HL-60/S4 treated with phorbol 12-myristate 13-acetate at 8.2 ng/mL for 4 days and 3 days (cell line): ENCODE measurements at regions not wholly inside any gene's neighbourhood (a gene's known extent, or its start where the extent isn't known, plus 50 kb on each side); places are given as distances from the start of the nearest gene placed in this dataset.

ENCODE experiments used
- in situ Hi-C: fragments of 300-500 bp; cut with MboI; formaldehyde crosslinking; loops from 2 replicates; pipeline ENCODE4 v1.15.0; 2022; ENCODE audit warnings: low sequenced_read_pairs

DNA sequence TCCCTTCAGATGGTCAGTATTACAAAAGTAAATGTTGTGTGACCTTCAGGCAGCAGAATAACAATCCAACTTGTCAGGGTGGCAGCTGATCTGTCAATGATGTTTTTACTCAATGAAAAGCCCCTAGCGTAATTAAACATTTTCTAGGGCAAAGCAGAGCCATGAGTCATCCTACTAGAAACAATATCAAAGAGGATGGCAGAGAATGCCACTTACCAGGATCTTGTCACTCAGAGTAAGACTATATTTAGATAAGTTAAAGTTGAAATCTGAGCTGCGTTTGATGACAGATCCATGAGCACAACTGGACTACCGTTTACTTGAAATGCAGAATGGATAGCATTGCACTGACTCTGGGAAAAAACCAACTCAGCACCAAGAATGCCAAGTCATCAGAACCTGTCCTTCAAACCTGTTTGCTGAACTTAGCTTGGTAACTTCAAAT is 612.6 kb upstream of the ACVR2A start:
- in situ Hi-C loops: no loop called here

DNA sequence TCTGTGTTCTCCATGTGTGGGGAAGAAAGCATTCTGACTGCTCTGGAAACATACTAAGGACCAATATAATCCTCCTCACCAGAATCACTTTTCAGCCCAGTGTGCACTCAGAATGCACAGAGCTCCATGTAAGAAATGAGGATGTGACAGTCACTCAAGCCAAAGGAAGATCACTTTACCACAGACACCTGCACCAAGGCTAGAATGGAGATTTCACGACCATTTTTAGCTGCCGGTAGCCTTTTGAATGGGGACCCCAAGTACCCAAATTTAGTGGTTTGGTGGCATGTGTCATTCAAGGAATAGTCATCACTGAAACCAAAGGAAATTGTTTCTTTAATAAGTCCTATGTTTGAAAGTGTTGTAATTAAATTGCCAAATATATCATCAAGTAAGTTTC is 613.2 kb upstream of the ACVR2A start:
- in situ Hi-C loops: no loop called here

DNA sequence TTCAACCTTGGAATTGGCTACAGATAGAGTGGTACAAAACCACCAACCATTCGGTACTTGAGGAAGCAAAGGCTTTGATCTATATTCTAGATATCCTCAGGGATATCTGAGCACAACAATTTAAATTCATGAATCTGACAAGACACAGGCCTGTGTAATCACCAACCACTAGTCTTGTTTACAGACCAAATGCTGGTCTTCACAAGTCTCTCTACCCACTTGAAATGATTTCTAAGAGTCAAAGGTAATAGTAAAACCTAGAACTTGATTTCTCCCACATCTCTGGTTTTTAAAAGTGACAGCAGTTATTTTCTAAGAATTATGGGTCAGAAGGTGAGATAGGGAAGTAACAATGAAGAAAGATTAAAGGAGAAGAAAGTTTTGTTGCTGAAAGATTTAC is 613.7 kb upstream of the ACVR2A start:
- in situ Hi-C loops: no loop called here

DNA sequence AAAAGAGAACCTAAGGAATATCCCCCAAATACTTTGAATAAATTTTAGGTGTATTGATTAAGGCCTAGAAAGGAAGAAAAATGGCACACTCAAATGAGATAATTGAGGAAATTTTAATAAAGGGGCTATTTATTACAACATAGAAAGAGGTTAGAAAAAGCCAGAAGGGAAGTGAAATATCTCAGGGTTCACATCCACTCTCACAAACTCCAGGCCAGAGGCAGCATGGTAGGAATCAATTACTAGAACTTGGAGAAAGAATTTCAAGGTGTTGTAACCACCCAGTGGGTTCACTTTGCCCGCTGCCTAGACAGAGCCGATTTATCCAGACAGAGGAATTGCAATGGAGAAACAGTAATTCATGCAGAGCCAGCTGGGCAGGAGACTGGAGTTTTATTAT is 617.5 kb upstream of the ACVR2A start:
- in situ Hi-C loops: no loop called here

DNA sequence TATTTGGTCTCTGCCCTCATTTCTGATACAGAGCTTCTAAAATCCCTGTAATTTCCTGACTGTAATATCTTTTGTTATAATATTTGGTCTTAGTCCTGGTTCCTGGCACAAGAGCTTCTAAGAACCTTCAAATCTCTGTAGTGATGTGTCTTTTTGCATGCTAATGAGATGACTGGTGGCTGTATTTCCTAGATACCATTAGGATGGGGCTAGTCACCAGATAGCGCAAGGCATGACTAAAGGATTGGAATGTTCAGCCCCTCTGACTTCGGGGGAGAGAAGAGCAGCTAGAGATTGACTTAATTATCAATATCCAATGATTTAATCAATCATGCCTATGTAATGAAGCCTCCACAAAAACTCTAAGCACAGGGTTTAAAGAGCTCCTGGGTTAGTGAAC is 620.8 kb upstream of the ACVR2A start:
- in situ Hi-C loops: no loop called here

DNA sequence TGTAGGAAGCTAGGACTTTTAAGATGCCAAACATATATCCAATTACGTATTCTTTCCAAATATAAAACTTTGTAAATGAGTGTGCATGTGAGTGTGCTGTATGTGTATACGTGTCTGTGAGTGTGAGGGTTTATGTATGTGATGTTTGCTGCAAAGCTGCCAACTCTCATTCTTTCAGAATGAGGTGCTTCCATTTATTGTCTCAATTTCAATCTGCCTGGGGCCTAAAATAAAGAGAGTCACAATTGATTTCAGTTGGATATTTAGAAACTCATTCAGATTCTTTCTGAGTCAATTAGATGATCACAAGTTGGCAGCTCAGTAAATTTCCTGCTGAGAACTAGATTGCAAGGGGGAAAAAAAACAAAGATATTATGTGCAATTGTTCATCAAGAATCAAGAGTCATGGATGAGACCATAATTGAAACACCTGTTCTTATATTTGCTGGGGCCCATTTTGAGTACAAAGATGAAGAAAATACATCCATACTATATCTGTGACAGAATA is 621.2 kb upstream of the ACVR2A start:
- in situ Hi-C loops: no loop called here

DNA sequence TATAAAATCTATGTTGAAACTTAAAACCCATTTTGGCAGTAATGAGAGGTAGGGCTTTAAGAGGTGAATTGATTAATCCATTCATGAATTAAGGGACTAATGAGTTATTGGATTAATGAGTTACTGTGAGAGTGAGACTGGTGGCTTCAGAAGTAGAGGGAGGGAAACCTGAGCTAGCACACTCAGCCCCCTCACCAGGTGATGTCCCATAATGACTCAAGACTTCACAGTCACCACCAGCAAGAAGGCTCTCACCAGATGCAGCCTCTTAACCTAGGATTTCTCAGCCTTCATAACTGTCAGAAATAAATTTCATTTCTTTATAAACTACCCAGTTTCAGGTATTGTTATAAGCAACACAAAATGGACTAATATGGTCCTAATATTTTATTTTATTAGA is 621.7 kb upstream of the ACVR2A start:
- in situ Hi-C loops: no loop called here

DNA sequence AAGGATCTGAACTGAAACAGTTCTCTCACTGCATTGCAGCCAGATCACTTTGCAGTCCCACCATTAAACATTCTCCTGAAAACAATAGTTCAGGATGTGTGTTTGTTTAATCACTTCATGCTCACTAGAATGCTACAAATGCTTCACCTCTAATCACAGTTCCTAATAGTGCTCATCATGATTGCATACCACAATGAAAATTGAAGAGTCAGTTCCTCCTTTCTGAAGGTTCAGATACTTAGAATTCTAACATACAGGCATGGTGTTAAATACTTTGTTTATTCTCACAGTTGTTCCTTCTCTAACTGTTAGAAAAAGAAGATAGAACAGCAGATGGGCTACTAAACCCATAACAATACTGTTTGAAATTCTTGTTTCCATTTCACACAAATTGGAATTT is 622.3 kb upstream of the ACVR2A start:
- in situ Hi-C loops: no loop called here

DNA sequence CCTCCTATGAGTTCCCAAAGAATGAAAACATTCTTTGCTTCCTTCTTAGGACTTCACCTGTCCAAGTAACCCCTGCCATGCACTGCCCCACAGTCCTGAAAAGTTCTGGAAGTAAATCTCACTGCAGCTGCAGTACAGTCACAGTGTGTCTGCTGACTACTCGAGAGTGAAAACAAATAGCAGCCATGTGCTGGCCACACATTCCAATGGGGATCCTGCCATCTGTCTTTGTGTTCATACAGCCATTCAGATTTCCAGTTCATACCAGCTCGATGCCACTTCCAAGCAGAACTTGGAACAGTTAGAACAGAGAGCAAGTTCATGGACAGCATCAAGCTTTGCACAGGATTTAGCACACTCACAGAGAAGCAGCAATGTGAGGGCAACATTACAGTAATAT is 629.9 kb upstream of the ACVR2A start:
- in situ Hi-C loops: no loop called here

DNA sequence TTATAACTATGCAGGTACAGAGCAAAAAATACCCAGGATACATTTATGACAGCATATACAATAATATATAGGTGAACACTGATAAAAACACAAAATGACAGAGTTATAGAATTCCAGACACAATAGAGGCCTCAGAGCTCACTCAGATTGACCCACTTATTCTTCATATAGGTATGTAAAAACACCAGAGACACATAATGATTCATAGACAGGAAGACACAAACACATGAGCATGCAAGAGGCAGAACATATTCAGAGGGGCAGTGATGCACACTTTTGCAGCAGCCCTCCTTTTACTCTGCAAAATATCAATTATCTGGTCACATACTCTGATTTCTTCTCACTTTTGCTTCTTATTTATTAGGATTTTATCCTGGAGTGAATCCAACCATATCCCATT is 633.3 kb upstream of the ACVR2A start:
- in situ Hi-C loops: no loop called here

DNA sequence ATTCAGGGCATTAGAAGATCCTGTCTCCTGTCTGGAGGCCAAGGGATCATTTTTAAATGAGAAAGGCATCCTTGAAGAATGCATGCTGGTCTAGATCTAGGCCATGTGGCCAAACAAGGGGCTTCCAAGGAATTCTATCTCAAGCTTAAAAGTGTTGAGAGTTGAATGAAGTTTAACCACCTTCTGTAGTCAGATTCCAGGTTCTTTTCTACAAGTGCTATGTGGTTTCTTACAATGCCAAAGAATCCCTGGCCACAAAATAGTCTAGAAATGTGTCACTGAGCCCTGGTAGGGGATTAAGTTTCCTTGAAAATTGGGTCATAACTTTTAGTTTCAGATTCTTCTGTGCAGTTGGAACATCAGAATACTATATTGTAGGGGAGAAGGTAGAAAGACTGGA is 640.7 kb upstream of the ACVR2A start:
- in situ Hi-C loops: no loop called here

DNA sequence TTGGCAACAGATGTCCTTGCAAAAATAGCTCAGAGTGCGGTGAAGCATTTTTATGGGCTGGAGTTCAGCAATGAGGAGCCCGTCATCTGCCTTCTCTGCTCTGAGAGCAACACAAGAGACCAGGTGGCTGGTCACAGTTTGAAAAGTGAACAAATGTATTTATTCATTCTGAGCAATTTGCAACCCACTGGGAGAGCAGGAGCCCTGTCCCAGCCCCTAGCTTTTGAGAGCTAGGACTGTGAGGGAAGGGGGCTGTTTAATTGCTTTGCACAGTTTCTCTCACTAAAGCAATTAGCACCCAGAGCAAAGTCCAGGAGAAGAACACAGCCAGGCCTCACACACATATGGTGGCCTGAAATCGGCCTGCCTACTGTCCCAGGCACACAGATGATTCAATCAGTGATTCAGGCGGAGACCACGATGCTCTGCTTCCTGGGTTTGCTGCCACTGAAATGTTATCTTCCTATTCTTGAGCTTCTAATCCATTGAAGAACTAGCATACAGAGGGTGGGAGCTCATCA is 646.1 kb upstream of the ACVR2A start:
- in situ Hi-C loops: no loop called here

DNA sequence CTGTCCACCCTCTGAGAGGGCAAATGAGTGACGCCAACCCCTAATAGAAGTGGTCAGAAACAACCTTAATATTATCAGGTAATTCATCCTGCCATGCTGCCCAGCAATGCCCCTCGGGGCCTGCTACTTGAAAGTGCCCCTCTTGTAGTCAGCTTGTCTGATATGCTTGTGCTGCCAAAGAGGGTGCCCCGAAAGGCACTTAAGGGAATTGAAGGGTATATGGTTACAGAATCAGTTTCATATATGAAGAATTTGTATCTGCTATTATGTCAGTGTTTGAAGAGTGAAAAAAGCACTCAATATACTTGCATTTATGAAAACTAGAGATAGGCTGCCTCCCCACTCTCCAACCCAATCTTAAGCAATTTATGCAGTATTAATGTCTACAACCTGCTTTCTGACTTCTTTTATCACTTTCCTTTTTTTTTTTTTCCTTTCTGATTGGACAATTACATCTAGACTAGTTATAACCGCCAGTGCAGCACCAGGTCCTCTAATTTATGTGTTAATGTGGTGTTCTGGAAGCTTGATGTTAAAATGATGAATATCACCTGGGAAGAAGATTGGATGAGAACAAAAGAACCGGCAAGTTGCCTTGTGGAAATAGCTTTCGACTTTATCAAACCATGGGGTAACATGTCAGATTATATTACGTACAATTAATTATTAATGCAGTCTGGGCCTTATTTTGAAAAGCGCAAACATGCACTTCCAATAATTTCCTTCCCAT is 646.9 kb upstream of the ACVR2A start:
- in situ Hi-C loops: no loop called here

DNA sequence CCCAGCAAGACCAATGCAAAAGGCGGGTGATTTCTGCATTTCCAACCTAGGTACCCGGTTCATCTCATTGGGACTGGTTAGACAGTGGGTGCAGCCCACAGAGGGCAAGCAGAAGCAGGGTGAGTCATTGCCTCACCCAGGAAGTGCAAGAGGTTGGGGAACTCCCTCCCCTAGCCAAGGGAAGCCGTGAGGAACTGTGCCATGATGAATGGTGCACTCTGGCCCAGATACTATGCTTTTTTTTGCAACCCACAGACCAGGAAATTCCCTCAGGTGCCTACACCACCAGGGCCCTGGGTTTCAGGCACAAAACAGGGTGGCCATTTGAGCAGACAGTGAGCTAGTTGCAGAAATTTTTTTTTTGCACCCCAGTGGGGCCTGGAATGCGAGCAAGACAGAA is 662.6 kb upstream of the ACVR2A start:
- in situ Hi-C loops: no loop called here

DNA sequence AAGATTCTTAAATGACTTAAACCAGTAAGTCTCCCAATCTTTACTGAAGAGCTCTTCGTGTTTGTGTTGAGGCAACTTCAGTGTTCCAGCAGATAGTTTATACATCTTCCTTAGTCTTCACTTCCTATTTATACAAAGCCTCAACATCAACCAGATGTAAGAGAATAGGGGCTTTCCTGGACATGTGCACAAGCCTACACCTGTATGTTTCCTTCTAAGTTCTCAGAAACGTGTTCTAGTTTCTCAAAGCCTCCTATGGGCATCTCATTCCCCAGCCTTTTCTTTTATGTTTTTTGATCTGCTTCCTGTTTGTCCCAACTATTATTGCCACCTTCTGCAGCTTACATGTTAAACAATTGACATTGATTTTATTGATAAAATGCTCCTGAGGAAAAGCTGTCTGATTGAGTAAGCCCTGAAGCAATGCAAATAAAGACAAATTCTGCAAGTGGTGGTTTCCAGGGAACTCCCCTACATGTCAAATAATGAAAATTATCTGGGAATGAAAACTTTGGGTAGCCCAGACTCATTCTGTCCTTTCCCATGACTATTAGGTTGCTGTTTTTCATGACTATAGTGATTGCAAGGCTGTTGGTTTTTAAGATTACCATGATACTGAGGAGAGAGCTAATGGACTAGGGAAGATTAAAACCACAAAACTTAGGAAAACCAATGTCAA is 663.3 kb upstream of the ACVR2A start:
- in situ Hi-C loops: no loop called here

DNA sequence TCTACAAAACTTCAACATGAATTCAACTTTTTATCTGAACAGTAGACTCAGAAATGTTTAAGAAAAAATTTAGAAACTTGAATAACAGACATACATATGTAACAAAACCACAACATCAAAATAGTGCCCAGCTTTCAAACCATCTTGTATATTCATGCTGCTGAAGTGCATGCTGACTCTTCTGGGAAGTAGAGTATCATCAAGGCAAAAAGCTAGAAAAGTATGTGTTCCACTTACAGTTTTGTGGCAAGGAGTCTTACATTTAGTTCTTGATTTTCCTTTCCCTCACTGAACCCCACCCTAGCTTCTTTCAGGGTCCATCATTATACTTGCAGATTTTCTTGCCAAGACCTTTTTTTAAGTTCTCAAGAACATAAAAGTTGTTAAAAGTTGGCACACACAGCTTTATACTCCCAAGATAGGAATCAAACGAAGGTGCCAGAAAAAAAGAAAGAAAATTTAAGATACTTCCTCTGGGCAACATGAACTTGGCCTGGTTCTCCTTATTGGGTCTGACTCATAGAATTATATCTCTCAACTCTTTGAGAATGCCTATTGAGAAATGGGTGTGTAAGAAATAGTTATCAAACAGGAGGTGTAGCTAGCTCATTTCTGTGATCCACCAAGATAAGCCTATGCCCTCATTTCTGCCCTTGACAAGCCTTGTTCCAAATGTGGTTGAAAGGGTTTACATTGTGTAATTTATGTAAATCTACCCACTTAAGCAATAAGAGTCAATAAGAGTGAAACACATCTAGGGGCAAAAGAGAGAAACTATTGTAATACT is 667.6 kb upstream of the ACVR2A start:
- in situ Hi-C loops: no loop called here

DNA sequence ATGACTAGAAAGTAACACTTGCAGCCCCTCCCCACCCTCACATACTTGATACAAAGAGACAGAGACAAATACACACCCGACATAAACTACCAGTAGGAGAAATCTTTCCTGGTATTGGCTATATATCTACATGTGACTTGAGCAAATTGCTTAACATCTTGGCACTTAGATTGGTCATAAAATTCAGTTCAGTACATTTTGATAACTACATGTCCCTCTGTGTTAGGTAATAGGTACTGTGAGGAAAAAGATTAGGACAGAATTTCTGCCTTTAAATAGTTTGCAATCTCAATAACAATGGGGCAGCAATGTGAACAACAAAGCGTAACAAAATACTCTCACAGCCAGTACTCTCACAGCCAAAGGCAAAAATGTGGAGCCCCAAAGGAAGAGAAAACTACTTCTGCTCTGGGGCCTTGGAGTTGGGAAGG is 670.0 kb upstream of the ACVR2A start:
- in situ Hi-C loops: no loop called here

DNA sequence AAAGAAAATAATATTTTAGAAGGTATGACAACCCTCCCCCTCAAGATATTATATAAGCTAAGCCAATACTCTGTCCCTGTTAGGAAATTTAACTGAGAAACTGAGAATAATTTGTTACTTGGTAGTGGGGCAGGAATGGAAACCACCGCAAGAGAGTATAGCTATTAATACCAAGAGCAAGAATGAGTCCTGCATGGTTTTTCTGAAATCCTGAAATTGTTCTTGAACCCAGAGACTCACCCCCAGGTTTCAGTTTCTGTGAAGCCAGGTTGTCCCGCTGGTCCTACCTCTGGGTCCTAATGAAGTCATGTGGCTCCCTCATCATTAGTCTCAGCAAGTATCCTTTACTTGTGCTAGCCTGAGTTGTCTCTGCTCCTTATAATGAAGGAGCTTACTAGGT is 671.0 kb upstream of the ACVR2A start:
- in situ Hi-C loops: no loop called here

DNA sequence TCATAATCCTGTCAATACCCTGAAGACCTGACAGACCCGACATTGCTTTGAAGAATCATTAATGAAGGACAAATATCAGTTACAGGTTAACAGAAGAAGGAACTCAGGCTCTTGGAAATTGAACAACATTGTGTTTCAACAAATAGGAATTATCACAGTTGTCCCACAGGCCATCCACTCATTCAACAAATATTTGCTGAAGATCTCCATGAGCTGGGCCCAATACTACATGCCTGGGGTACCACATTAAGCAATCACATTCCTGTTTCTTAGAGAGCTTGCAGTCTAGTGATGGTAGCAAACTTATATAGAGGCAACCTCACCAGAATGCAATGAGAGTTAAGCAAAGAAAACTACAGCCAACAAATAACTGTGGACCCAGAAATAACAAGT is 671.6 kb upstream of the ACVR2A start:
- in situ Hi-C loops: no loop called here

DNA sequence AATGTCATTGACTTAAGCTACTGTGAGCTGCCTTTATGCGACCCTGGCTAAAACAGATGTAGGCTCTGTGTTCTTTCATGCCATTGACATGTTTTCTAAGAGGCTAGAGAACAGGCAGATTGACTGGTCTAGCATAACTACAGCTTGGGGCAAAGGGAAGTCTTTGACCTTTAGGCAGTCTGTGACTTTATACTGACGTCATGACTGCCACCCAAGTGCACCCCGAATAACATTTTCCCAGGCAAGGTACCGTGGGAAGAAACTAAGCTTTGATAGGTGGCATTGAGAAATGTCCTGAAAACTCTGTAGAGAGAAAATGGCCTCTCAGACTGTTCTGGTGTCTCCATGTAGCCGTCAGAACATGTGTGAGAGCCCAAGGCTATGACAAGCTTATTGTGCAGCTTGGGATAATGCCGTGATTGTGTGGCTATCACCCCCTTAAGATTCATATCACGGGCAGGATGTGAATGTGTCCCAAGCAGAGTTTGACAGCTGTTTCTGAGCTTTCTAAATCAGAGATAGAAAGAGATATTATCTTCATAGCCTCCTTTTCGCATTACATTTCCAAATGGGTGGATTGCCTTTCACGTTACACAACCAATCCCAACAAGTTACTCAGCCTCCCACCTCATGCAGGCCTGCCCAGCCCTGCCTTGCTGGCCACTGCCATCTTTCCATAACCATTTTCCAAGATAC is 672.2 kb upstream of the ACVR2A start:
- in situ Hi-C loops: no loop called here

DNA sequence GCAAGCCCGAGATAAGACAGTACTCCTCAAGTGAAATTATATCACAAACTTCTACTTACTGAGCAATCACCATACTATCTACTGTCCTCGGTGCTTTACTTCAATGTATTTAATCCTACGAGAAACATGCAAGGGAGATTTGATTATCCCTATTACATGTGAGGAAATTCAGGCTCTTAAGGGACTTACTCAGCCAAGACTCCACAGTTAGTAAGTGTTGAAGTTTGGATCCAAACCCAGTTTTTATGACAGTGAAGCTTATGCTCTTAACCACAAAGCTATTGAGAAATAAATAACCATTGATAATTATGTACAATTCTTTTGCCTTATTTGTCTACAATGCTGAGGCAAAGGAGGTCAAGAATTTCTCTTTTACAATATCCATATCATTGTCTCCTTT is 672.9 kb upstream of the ACVR2A start:
- in situ Hi-C loops: no loop called here
